Body of pancreas (tissue), 4 donors: ENCODE measurements at regions not wholly inside any gene's neighbourhood (a gene's known extent, or its start where the extent isn't known, plus 50 kb on each side); places are given as distances from the start of the nearest gene placed in this dataset.

Experiments
- CTCF ChIP-seq, 7 experiments: fragments of 450-650 bp in 4 of 7; fragments of 200-600 bp in 3 of 7; sonication (generic) in 3 of 7; IDR thresholded peaks; one replicate each; pipeline ENCODE4 v1.5.1; 2016 to 2019; ENCODE audit warnings: antibody characterized with exemption in 7 of 7
- POLR2A ChIP-seq, 3 donors: fragments of 450-650 bp; IDR thresholded peaks; one replicate each; pipeline ENCODE4 v1.6.1; 2016; ENCODE audit warnings: antibody characterized with exemption in 3 of 3, mild to moderate bottlenecking in 2 of 3

- TF ChIP-seq CTCF (IDR thresholded peaks at IDR 0.05) (no peak), POLR2A (IDR thresholded peaks at IDR 0.05) (no peak)
These were observed 1443.5 kb downstream of the FAM133A start for GRCh38 chrX:95117556-95117955.
